Activated CD8-positive, alpha-beta memory T cell treated with anti-CD3 and anti-CD28 coated beads, Interleukin-2, amount 50 U/mL, for 1 hour (primary cell): ENCODE measurements at regions not wholly inside any gene's neighbourhood (a gene's known extent, or its start where the extent isn't known, plus 50 kb on each side); places are given as distances from the start of the nearest gene placed in this dataset.
"Not testable (repeated sequence)": the region's sequence is repeated elsewhere in the genome, so short reads cannot be mapped to it uniquely, and the experiment has no call there.

Experiments
- DNase-seq: peaks from one replicate; pipeline ENCODE4 v3.0.0-alpha.2; 2020; ENCODE audit errors: extremely low read depth

DNA sequence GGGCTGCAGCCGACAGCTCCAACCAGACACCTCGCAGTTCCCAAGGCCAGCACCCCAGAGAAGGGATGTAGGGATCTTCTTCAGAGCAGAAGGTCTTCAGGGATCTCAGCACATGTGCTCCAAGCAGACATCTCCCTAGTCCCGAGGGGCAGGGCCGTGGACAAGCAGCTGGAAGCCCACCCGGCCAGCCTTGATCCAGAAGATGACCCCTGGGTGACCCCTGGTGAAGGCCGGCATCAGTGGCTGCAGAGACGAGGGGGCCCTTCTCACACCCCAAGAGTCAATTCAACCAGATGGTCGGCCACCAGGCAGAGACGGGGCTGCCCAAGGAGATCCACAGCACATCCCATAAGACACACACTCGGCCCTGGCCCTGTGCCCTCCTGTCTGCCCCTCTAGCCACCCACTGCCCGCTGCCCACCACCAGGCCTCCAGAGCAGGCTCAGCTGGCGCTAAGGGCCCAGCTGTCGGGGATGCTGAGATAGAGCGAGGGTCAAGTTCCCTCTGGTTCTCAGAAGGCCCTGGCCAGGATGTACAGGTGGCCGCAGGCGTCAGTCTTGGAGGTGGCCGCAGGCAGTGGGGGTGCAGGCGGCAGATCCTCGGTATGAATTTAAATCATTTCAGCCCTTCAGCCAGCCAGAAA is 168.3 kb downstream of the BRD1 start:
- DNase-seq, result no peak

DNA sequence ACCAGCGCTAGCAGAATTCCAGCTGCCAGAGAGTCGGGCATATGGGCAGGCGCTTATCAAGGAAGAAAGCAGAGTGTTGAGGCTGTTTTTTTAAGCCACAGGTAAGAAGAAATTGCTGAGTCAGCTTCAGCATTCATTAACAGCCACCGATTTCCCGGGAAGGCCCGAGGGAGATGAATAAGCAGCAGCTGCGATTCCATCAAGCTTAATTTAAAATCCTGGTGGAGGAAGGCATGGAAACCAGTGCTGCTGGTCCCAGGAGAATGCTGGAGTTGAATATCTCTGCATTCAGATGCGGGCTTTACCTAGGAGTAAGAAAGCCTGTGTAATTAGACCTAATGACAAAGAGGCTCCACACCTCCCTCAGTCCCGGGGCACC is 168.8 kb downstream of the BRD1 start:
- DNase-seq, result no peak

DNA sequence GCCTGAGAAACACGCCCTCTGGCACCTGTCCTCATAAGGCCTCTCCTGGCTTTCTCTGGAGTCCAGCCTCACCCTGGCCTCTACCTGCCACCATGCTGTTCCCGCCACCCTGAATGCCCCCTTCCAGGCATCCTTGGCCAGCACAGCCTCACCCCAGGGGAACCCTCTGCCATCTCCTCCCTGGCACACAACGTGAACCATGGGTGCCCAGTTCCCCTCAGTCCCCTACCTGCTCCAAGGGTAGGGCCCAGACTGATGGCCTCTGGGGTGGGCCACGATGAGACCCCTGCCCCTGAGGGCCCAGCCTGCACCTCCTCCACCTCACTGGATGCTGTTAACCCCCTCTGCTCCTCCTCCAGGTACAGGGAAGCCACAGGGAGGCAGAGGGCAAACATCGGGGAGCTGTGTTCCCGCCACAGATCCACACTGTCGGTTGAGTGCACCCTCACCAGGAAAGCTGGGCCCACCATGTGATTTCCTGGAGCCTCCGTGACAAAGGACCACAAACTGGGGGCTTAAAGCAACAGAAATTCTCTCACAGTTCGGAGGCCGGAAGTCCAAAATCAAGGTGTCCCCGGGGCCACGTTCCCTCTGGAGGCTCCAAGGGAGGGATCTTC is 169.6 kb downstream of the BRD1 start:
- no peak for DNase-seq

DNA sequence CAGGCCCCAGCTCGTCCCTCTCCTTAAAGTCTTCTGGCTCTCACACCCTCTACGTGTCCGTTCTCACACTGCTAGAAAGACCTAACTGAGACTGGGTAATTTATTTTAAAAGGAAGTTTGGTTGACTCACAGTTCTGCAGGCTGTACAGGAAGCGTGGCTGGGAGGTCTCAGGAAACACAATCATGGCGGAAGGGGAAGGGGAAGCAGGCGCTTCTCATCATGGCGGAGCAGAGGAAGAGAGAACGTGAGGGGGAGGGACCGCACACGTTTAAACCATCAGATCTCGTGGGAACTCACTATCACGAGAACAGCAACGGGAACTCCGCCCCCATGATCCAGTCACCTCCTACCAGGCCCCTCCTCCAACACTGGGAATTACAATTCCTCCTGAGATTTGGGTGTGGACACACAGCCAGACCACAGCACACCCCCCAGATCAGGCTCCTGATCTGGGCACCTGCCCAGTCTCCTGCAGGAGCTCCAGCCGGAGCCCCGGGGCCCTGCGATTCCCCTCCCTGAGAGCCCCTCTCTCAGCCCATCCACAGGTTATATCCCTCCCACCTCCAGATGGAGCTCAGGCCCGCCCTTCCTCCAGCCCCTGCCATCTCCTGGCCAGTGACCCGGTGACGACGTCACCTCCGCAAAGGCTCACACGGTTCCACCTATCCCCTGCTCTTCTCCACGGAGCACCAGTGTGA is 170.2 kb downstream of the BRD1 start:
- DNase-seq, result peak; percentile 48

DNA sequence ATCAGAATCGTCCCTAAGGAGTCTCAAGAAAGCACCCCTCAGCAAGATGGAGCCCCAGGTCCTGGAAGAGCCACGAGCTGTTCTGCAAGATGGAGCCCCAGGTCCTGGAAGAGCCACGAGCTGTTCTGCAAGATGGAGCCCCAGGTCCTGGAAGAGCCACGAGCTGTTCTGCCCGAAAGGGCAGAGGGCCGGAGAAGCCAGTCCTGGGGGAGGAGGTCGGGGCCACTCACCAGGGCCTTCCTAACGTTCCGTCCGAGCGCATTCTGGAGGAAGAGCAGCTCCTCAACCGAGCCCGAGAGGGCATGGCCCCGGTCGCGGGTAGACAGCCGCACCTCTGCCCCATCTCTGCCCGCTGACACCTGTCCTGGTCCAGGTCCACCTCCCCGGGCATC is 170.8 kb downstream of the BRD1 start:
- DNase-seq, result not testable (repeated sequence)

DNA sequence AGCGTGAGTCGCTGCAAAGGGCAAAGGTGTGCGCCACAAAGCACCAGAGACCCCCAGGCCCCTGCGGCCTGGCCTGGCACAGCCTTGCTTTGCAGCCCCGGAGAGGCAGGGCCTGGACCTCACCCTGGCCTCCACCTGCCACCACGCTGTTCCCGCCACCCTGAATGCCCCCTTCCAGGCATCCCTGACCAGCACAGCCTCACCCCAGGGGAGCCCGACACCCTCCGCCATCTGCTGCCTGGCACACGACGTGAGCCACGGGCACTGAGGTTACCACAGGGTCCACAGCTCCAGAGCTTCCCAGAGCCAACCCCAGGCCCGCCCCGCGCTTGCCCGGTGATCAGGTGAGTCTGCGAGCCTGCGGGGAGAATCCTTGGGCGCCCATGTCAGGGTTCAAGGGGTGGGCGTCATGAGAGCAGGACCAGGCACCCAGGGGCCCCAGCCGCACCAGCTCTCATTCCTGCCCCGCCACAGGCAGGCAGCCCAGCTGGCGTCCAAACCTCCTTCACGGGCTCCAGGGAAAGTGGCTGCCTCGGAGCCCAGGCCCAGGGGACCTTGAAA is 171.3 kb downstream of the BRD1 start:
- DNase-seq, result no peak

DNA sequence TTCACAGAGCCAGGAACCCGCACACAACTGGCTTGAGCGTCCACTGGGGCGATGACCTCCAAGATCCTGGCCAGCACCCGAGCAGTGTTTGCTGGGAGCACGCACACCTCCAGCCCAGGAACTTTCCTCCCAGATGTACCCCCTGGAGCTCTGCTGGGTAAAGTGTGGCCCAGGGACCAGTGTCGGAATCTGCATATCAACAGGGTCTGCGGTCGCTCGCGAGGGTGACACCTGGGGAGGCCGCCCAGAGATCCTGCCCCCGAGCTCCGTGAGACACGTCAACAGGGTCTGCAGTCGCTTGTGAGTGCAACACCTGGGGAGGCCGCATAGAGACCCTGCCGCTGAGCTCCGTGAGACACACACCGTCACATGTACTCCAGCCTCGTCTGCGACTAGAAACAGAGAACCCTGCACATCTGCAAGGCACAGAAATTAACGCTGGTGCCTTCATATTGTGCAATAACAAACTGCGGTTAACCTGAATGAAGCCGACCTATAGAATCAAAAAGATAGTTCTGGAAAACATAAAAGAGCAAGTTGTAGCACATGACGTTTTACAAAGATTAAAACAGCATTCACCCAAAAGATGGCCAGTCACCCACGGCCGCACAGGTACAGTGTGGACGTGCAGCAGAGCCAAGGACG is 172.4 kb downstream of the BRD1 start:
- no peak for DNase-seq

DNA sequence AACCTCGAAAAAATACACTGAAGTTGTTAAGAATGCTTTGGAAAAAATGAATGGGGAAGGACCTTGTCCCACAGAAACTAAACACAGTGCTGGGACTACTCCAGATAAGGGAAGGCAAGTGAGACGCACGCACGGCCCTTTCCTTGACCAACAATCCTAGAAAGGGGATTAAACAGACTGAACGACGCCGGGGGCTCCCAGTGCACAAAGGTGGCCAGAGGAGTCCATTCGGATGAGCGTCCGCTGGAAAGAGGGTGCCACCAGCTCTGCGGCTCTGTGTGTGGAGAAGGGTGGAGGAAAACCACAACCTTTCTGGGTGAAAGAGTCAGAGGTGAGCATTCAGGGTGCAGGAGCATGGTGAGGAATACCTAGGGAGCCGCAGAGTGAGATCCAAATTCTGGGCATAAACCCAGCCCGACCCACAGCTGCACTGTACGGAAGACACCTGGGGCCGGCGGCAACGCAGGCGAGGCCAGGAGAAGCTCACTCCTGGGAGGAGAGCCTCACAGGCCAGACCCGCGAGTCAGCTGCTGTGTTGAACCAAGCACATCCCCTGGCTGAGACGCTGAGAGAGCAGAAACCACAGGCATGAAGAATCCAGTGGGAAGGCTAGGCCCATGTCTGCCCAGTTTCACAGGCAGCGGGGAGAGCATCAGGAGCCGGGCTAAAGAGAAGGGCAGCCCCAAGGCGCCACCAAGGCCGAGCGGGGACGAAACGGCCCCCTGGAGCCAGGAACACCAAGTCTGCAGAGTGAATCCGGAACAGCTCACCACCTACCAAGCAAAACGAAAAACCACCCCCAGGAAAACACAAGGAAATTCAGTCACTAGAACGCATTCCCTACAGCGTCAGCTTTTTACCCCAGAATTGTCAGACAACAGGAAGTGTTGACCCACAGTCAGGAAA is 177.1 kb downstream of the BRD1 start:
- no peak for DNase-seq

DNA sequence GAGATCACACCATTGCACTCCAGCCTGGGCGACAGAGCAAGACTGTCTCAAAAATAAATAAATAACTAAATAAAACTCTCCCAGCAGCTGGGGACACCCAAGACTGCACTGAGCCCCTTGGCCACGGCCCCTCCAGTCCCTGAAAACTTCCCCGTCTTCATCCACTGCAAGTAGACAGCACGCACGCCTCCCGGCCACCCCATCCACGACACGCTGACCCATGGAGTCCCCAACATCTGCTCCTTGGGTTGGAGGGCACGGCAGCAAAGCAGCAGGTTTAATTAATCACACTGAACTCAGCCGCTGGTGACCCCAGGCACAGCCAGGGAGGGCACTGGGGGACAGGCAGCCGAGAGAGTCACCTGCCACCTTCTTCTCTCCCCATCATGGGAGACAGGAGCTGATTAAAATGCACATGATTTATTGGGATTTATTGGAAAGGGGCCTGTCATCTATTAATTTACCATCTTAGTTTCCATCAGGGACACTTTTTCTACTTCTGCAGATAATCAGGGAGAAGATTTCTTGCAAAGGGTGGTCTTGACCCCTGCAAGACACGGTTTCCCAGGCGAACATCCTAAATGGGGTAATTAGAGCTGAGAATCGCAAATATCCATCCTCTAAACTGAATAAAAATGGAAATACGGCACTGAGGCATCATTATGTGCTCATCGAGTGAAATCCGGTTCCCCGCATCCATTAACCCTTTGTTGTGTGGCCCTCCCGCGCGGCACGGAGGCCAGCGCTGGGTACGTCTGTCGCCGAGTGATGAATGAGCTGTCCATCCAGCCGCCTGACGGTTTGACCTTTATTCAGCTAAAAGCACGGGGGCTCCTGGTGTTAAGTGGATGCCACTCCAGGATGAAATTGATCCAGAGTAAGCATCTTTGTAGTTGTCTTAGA is 178.3 kb downstream of the BRD1 start:
- DNase-seq, result no peak

DNA sequence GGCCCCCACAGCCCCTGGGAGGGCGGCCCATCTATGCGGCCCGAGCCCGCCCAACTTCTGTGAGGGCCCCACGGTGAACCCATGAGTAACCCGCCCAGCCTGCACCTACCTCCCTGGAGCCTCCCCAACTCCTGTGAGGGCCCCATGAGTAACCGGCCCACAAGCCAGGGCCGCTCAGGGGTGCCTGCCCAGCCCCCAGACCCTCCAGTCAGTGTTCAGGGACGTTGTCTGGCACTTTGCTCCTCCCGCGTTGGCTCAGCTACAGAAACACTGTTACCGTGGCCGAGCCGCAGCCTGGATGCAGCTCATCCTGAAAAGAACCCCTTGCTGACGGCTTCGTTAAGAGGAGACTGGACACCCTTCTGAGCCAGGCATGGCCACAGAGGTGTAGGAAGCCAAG is 179.6 kb downstream of the BRD1 start:
- no peak for DNase-seq

DNA sequence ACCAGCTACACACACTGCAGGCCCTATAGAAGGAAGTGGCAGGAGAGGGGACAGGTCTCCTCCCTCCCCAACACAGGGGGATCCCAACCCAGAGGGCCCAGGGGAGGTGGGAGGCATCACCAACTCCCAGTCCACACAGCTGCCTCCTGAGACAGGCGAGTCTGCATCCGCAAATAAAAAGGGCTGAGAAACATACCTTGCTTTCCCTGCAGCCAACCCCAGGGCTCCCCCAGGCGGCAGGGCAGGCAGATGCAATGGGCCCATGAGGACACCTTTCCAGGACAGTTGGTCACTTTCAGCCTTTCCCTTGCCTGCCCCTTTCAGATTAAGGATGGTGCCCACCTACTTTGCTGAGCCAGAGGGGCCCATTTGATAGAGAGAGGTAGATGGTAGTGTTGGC is 180.0 kb downstream of the BRD1 start:
- DNase-seq, result no peak

DNA sequence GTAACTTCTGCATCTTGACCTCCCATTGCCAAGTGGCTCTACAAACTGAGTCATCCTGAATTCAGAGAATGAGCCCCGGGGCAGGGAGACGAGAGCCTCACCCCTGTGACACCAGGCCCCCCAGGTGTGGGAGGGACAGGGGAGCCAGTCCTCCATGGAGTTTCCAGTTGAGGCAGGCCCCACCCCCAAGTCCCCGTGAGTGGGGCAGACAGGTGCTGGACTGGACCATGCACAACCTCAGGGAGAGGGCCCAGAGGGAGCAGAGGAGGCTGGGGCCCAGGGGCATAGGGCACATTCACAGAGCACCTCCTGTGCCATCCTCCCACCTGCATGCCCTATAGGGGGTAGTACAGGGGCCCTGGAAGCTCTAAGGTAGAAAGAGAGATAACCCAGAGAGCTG is 180.8 kb downstream of the BRD1 start:
- no peak for DNase-seq

DNA sequence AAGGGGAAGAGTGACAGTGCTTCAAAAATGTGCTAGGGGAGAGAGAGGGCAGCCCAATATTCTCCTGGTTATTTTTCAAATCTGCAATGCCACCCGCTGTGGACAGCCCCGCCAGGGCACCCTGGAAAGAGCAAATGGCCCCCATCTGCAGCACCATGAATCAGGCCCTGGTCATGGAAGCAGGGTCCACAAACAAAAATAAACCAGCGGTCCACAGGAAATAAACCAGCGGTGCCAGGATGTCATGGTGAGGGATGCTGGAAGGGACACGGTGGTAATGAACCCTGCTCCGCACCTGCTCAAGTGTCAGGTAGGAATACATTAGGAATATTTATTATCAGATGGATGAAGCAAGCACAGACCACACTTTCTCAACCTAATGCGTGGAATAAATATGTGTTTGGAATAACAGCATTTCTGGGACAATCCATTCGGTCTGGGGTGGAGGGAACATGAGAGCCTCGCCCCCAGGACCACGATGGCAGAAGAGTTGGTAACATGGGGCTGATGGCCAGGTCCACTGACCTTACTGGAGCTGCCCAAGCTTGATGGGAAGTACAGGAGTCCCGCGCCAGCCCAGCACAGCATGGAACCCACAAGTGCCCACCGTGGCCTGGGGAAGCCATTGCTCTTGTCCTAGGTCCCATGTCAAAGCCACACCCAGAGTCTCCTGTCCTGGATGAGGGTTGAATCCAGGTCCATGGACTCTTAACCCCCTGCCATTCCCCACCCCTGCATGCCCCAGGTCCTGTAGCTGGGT is 181.7 kb downstream of the BRD1 start:
- no peak for DNase-seq

DNA sequence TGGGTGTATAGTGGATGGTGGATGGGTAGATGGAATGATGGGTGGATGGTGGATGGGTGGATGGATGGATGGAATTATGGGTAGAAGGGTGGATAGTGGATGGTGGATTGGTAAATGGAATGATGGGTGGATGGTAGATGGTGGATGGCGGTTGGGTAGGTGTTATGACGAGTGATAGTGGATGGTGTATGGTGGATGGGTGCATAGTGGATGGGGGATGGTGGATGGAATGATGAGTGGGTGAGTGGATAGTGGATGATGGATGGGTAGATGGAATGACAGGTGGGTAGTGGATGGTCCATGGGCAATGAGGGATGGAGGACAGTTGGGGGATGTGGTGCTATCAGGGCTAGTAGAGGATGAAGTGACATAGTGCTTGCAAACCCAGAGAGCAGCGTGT is 182.4 kb downstream of the BRD1 start:
- DNase-seq, result no peak

DNA sequence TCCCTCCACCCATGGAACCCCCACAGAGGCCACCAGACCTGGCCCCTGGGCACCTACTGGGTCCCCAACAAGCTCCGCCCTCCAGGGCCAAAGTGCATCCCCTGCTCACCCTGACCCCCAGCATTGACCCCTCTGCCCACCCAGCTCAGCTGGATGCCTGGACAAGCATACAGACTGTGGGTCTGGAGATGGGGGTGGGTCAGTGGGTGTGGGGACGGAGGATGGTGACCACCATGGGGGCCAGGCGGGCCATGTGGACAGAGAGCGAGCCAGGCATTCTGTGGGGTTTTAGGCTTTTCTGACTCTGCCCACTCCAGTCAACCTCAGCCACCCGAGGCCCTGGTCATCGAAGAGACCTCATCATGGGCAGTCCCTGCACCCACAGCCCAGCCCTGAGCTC is 183.7 kb downstream of the BRD1 start:
- no peak for DNase-seq

DNA sequence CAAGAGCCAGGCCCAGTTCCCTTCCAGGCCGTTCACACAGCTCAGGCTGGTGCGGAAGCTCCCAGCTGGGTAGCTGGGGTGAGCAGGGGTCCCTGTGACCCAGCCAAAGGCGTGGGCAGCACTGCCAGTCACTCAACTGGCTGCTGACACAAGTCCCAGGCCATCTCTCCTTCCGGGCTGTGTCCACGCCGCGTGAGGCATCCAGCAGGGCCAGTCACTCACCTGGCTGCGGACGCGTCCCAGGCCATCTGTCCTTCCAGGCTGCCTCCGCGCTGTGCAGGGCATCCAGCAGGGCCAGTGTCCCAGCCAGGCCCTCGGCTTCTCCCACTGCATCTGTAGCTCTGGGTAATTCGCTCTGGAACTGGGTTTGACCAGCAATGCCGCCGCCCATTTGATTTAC is 184.2 kb downstream of the BRD1 start:
- no peak for DNase-seq

DNA sequence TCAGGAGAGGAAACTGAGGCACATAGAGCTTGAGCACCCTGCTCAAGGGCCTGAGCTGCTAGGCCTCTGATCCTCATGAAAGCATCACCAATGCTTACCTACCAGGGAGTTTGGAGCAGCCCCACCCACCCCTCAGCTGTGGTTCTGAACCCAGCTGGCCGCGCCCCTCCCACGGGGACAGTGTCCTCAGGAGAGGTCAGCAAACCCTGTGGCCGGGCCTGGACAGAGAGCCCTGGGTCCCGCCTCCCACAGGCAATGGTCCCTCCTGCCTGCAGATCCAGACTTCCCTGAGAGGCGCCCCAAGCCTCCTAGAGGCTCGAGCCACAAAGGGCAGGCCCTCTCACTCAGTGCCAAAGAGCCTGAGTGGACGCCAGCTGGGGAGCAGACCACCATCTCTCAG is 184.9 kb downstream of the BRD1 start:
- DNase-seq, result no peak

DNA sequence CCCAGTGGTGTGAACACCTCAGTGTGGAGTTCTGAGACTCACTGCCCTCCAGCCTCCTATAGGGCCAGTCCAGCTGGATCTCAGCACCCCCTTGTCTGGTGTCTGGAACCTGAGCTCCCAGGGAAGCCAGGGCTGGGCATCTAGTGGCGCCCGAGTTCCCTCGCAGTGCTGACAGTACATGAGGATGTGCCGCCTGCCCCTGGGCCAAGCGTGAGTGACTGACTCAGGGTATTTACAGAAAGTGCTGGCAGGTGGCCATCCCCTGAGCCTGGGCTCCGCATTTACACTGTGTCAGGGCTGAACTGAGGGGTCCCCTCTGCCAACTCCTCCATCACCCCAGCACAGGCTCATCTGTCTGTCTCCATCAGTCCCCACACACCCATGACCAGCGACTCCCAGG is 185.3 kb downstream of the BRD1 start:
- DNase-seq, result no peak

DNA sequence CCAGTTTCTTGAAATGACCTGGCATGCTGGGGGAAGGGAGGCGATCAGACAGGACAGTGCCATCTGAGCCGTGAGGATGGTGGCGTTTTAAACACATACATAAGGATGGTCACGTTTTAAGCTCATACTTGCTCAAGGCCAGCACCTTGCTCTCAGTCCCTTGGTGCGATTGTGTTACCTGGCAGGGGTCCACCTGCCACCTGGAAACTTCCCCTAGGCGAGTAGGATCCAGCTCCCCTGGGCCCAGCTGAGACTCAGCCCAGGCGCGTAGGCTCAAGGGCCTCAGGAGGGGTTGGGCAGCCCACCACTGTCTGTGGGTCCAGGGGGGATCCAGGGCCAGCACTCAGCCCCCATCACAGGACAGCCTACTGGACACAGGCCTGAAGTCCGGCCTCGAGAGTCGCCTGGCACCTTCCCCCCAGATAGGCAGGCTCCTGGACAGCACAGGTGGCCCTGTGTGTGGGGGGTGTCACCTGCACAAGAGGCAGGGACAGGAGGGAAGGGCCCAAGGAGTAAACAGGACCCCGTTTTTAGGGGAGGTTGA is 185.8 kb downstream of the BRD1 start:
- DNase-seq, result no peak
